H4 (cell line): ENCODE measurements at regions not wholly inside any gene's neighbourhood (a gene's known extent, or its start where the extent isn't known, plus 50 kb on each side); places are given as distances from the start of the nearest gene placed in this dataset.

ENCODE experiments used
- DNase-seq: peaks from one replicate; pipeline ENCODE4 v3.0.0-alpha.2; 2015; ENCODE audit warnings: low spot score

GRCh38 chr13:107117327-107118012 lies 549.5 kb upstream of the ARGLU1 start:
- DNase-seq, result no peak

GRCh38 chr13:107113387-107113786 lies 545.5 kb upstream of the ARGLU1 start:
- no peak for DNase-seq

DNA sequence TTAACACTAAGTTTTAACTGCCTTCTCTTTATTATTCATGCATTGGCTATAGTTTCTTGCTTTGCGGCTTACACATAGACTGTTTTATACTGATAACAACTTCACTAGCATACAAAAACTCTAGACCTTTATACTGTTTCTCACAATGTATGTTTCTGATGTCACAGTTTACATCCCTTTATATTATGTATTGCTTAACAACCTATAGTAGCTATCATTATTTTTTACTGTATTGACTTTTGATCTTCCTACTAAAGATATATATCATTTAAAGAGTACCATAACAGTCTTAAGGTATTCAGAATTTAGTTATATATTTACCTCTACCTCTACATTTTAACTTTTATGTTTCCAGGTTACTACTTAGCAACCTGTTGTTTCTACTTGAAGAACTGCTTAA lies 543.3 kb upstream of the ARGLU1 start:
- DNase-seq, result no peak

GRCh38 chr13:107104631-107105030 lies 536.7 kb upstream of the ARGLU1 start:
- no peak for DNase-seq

DNA sequence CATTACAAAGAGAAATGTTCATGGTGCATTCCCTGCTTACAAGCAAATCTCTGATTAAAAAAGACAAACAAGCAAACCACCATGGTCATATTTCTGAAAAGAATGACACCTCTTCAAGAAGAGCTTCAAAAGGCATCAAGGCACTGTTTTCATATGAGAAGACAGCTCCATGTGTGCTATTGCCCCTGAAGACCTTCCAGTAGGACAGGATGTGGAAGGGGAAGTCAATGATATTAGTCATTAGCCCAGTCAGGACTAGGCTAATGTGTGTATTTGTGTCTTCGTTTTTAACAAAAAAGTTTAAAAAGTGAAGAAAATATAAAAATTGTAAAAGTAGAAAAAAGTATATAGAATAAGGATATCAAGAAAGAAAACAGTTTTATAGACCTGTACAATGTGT lies 534.7 kb upstream of the ARGLU1 start:
- DNase-seq, result no peak

DNA sequence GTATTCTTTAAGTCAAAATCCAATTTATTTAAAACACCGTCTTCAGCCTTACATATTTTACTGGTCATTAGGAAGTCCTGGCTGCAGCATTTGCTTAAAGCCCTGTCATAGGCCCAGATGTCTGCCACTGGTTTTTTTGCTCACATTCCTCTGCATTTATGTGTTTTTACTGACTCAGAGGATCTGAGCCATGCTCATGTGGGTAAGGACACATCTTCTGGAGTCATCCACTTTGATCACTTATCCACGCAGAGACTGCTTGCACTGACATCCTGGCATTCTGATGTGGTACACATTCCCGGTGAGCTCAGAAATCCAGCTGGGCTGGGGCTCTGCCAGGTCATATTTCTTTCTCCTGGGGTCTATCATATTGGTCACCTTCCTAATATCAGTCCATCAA lies 531.7 kb upstream of the ARGLU1 start:
- no peak for DNase-seq

- no peak for DNase-seq
Measured at GRCh38 chr13:107097916-107098315, 530.0 kb upstream of the ARGLU1 start.

- no peak for DNase-seq
Measured at GRCh38 chr13:107095876-107096275, 527.9 kb upstream of the ARGLU1 start.

- DNase-seq, result no peak
Measured at GRCh38 chr13:107091861-107092260, 523.9 kb upstream of the ARGLU1 start.

- DNase-seq, result no peak
Measured at GRCh38 chr13:107091428-107091827, 523.5 kb upstream of the ARGLU1 start.

- no peak for DNase-seq
Measured at GRCh38 chr13:107088061-107088460, 520.1 kb upstream of the ARGLU1 start.

DNA sequence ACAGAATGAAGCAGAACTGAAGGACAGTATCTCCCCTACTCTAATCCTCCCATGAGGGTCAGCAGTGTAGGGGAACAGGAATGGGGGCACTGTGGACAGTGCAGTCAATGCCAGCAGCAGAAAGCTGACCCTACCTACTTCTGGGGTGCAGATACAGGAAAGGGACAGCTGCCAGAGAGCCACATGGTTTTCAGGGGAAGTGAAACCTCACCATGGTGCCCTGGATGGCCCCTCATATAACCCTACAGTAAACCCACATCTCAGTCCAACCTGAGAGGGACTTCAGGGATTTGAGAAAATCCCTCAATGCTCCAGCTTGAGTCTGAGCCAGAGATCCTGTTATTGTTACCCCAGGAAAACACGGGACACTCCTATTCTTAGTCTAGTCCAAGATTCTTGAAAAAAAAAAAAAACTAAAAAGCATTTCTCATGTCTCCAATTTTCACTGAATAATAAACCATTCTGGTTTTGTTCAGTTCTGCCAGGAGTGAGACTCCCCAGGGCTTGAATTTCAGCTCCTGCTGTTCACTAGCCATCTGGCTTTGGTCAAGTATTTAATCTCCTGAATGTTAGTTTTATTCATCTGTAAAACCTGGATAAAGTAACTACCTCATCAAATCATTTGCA lies 511.6 kb upstream of the ARGLU1 start:
- DNase-seq, result no peak

GRCh38 chr13:107078229-107078765 lies 510.4 kb upstream of the ARGLU1 start:
- no peak for DNase-seq

DNA sequence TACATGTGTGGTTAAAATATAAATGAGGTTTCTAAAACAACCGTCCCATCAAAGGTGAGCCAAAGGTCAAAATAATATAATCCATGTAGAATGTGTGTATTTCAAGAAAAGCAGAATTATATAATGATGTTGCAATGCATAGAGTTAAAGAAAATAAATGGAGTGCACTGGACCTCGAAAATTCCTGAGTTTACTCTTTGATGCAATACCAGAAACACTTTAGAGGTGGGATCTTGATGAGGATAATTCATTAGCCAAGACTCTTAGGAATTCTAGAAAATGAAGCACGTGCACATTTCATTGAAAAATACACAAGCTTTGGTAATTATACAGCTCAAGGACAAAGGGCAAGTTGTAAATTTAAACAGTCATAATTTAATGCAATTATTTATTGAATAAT lies 508.9 kb upstream of the ARGLU1 start:
- DNase-seq, result no peak

DNA sequence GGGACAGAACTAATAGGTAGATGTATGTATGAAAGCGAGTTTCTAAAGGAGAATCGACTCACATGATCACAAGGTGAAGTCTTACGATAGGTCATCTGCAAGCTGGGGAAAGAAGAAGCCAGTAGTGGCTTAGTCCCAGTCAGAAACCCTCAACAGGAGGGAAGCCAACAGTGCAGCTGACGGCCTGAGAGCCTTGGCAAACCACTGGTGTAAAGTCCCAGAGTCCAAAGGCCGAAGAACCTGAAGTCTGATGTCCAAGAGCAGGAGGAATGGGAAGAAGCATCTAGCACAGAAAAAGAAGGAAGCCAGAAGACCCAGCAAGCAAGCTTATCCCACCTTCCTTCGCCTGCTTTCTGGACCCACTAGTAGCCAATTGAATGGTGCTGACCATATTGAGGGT lies 507.6 kb upstream of the ARGLU1 start:
- DNase-seq, result no peak

DNA sequence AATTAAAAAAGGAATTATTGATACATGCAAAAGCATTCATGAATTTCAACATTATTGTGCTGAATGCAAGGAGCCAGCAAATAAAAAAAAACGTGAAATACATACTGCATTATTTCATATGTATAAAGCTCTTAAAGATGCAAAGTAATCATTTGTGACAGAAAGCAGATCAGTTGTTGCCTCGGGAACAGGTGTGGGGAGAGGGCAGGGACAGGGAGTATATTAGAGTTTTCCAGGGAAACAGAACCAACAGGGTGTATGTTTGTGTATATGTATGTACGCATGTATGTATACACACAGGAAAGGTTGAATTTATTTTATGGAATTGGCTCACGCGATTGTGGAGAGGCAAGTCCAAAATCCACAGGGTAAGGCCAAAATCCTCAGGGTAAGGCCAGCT lies 502.9 kb upstream of the ARGLU1 start:
- DNase-seq, result no peak

DNA sequence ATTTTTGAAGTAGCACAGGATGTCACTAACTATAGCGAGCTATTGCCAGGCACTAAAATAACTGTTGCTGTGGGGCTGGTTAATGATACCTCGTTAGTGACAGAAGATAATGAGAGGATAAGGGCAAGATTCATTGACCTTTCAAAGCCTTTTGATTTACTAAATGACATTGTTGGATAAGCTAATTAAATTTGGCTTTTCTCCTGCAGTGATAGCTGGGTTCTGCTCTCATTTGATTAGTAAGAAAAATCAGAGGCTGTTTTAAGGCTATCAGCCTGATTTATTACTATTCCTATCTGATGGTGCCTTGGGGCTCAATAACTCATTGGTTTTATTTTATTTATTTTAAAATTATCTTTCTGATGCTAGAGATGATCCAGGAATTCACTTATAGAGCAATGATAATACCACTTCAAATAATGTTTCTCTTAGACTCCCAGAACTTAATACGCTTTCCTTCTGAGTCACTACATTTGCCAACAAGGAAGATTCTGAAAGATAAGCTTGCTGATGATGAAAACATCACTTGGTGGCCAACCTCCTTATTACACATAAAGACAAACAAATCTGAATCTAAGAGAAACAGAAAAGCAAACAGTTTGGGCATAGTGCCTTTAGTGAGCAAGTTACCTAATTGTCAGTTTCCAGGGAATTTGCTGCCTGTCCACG lies 501.3 kb upstream of the ARGLU1 start:
- peak; percentile 2 for DNase-seq

DNA sequence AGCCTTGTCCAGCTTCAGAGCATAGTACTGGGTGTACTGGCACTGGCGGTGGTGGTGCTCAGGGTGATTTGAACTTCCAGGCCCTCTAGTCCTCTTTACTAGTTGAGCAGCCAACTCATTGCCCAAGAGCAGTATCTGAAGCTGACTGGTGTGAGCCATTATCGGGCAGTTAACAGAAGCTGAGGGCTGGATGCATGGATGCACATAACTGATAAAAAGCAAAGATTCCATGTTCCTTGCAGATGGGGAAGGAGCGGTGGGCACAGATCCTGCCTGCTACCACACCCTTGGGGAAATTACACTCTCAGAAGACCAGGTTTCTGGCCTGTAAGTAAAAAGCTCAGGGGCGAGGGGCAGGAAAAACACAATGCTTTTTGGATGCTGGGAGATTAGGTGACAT lies 499.4 kb upstream of the ARGLU1 start:
- no peak for DNase-seq

DNA sequence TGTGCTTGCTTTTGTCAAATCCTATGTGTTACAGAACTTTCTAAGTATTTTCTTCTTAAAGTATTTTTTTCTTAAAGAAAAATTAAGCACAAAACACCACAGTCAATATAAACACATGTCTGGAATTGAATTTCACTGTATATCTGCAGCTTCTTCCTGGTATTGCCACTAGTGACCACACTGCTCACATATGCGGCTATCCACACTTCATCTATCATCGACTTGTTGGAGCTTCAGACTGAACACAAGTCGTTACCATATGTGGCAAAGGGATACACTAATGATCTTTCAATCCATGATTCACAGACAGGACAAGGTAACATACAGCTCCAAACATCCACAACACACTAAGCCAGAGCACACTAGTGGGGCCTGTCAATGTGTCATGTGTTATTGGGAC lies 498.4 kb upstream of the ARGLU1 start:
- DNase-seq, result no peak

GRCh38 chr13:107065036-107065435 lies 497.1 kb upstream of the ARGLU1 start:
- no peak for DNase-seq

- no peak for DNase-seq
Measured at GRCh38 chr13:107057028-107057631, 489.2 kb upstream of the ARGLU1 start.
